K562 (cell line): ENCODE measurements at regions not wholly inside any gene's neighbourhood (a gene's known extent, or its start where the extent isn't known, plus 50 kb on each side); places are given as distances from the start of the nearest gene placed in this dataset.

Experiments used
- ATAC-seq: fragments of 200-7000 bp; cut with Tn5 transposase; 3 replicates; pipeline ENCODE4 v1.9.1; 2020; ENCODE audit warnings: moderate library complexity
- BruUV-seq: library from RNA; stranded (reverse); fragments of 400-500 nt; replicated peaks from 2 replicates; lab custom pipeline; 2021; lab: Mats Ljungman, UMichigan
- CTCF ChIA-PET: fragments of 300-600 bp; formaldehyde crosslinking; extraction: SDS; loops from one replicate; lab custom pipeline; 2021; ENCODE audit warnings: low intra/inter-chr PET ratio; lab: Yijun Ruan, JAX
- POLR2A ChIA-PET: fragments of 300-600, 350-650 bp; sonication (Branson Sonifier 250); formaldehyde crosslinking; extraction: SDS; loops from one replicate; lab custom pipeline; 2021; ENCODE audit warnings: antibody characterized with exemption, inconsistent platforms; lab: Yijun Ruan, JAX
- DNase-seq, 4 experiments: peaks; one replicate each; pipeline versions ENCODE4 v3.0.0 to v3.0.0-alpha.2; 2011 to 2018; ENCODE audit warnings: low spot score in 3 of 4, mixed read lengths in 3 of 4; ENCODE audit errors: extremely low read depth in 1 of 4
- FAIRE-seq: peaks from 2 replicates; lab custom pipeline; 2011; peaks lifted over from hg19 to GRCh38; lab: Jason Lieb, UNC
- H2AFZ ChIP-seq: 2 replicates; pipeline ENCODE4 v1.6.0; 2011; ENCODE audit warnings: low read depth, low read length, control low read depth, inconsistent platforms
- H3K27ac ChIP-seq: fragments of 200-600 bp; 3 replicates; pipeline ENCODE4 v1.8.0; 2011; ENCODE audit warnings: low read depth, mild to moderate bottlenecking, control low read depth, inconsistent platforms, low read length, moderate library complexity, mixed read lengths; ENCODE audit errors: extremely low read depth
- H3K27me3 ChIP-seq, 2 experiments: fragments of 300-600 bp in 1 of 2; 2 replicates in 1 of 2; 3 replicates in 1 of 2; pipeline versions ENCODE4 v1.6.0 to v1.8.0; 2011; ENCODE audit warnings: inconsistent platforms in 2 of 2, low read length in 2 of 2, mild to moderate bottlenecking in 1 of 2, mixed read lengths in 1 of 2, moderate library complexity in 1 of 2; ENCODE audit not compliant: control insufficient read depth in 2 of 2, insufficient read depth in 2 of 2
- H3K36me3 ChIP-seq: fragments of 300-600 bp; 3 replicates; pipeline ENCODE4 v1.8.0; 2011; ENCODE audit warnings: mild to moderate bottlenecking, low read length, inconsistent platforms; ENCODE audit not compliant: control insufficient read depth, insufficient read depth
- H3K4me1 ChIP-seq, 2 experiments: fragments of 200-600 bp in 1 of 2; replicated peaks in 1 of 2; 2 replicates in 1 of 2; 3 replicates in 1 of 2; pipeline versions ENCODE4 v1.5.1 to v1.8.0; 2011; ENCODE audit warnings: inconsistent platforms in 2 of 2, low read length in 2 of 2, mild to moderate bottlenecking in 1 of 2, mixed read lengths in 1 of 2, moderate library complexity in 1 of 2; ENCODE audit not compliant: control insufficient read depth in 2 of 2, insufficient read depth in 2 of 2
- H3K4me2 ChIP-seq: 2 replicates; pipeline ENCODE4 v1.6.1; 2011; ENCODE audit warnings: low read length, control low read depth, inconsistent platforms, mixed read lengths; ENCODE audit not compliant: insufficient read depth
- H3K4me3 ChIP-seq: fragments of 200-600 bp; sonication (generic), shearing (Covaris generic); 2 replicates; pipeline ENCODE4 v1.5.1; 2016; ENCODE audit warnings: control low read depth, inconsistent platforms
- H3K79me2 ChIP-seq: fragments of 200-600 bp; 3 replicates; pipeline ENCODE4 v1.8.0; 2011; ENCODE audit warnings: low read length, inconsistent platforms; ENCODE audit not compliant: control insufficient read depth, insufficient read depth
- H3K9ac ChIP-seq, 2 experiments: 2 replicates each; pipeline versions ENCODE4 v1.6.0 to v1.6.1; 2011; ENCODE audit warnings: low read depth in 2 of 2, low read length in 2 of 2, control low read depth in 1 of 2, inconsistent platforms in 1 of 2, mild to moderate bottlenecking in 1 of 2, mixed read lengths in 1 of 2; ENCODE audit not compliant: insufficient read depth in 1 of 2
- H3K9me1 ChIP-seq: one replicate; pipeline ENCODE4 v1.6.0; 2011; ENCODE audit warnings: inconsistent platforms, mild to moderate bottlenecking, low read length, moderate library complexity; ENCODE audit not compliant: control insufficient read depth, insufficient read depth
- H3K9me3 ChIP-seq: replicated peaks from 2 replicates; pipeline ENCODE4 v1.5.1; 2011; ENCODE audit warnings: low read depth, low read length, inconsistent platforms; ENCODE audit not compliant: control insufficient read depth, insufficient read depth
- H4K20me1 ChIP-seq: replicated peaks from 2 replicates; pipeline ENCODE4 v1.6.1; 2011; ENCODE audit warnings: low read length, inconsistent platforms, mixed read lengths; ENCODE audit not compliant: control insufficient read depth, insufficient read depth
- ELF4 ChIP-seq: fragments of 450-650 bp; formaldehyde crosslinking; IDR thresholded peaks from 2 replicates; pipeline ENCODE4 v1.4.0; 2022; ENCODE audit warnings: missing genetic modification characterization
- ETS2 ChIP-seq: IDR thresholded peaks from 2 replicates; pipeline ENCODE4 v1.6.1; 2016; ENCODE audit warnings: borderline replicate concordance, missing genetic modification characterization, mild to moderate bottlenecking, moderate library complexity, missing compliant biosample characterization; ENCODE audit not compliant: poor library complexity, severe bottlenecking
- ETV1 ChIP-seq: fragments of 450-650 bp; conservative IDR thresholded peaks from 2 replicates; pipeline ENCODE4 v1.6.1; 2016; ENCODE audit warnings: missing genetic modification characterization, control low read depth, low read depth, missing compliant biosample characterization
- EZH2 ChIP-seq: IDR thresholded peaks from 2 replicates; pipeline ENCODE4 v1.6.1; 2012; ENCODE audit warnings: low read depth, mild to moderate bottlenecking, inconsistent platforms, low read length, borderline replicate concordance
- HLTF ChIP-seq: fragments of 450-650 bp; IDR thresholded peaks from 2 replicates; pipeline ENCODE4 v1.6.1; 2016
- JUNB ChIP-seq: fragments of 450-650 bp; formaldehyde crosslinking; conservative IDR thresholded peaks from 2 replicates; pipeline ENCODE4 v1.4.0; 2020; ENCODE audit warnings: mild to moderate bottlenecking
- SIN3B ChIP-seq: fragments of 450-650 bp; IDR thresholded peaks from 2 replicates; pipeline ENCODE4 v1.6.1; 2017; ENCODE audit warnings: low read depth, mild to moderate bottlenecking, moderate library complexity
- SMARCB1 ChIP-seq: IDR thresholded peaks from 2 replicates; pipeline ENCODE4 v1.6.1; 2011; ENCODE audit warnings: improper control_type of control experiment, low read depth; ENCODE audit not compliant: insufficient read length
- SP2 ChIP-seq: IDR thresholded peaks from 2 replicates; pipeline ENCODE4 v1.6.1; 2011; ENCODE audit warnings: mild to moderate bottlenecking, low read depth, low read length, moderate library complexity; ENCODE audit not compliant: poor library complexity, severe bottlenecking; ENCODE audit errors: extremely low read depth
- TOE1 ChIP-seq, 2 experiments: fragments of 450-650 bp in 1 of 2; sonication (generic) in 1 of 2; formaldehyde crosslinking in 1 of 2; IDR thresholded peaks; 2 replicates each; pipeline versions ENCODE4 v1.7.1 to v1.8.0; 2016 to 2022; ENCODE audit warnings: borderline replicate concordance in 2 of 2, mild to moderate bottlenecking in 2 of 2, antibody characterized with exemption in 1 of 2, inconsistent platforms in 1 of 2, low read depth in 1 of 2, missing genetic modification reagents in 1 of 2, moderate library complexity in 1 of 2
- ZBED1 ChIP-seq: IDR thresholded peaks from 2 replicates; pipeline ENCODE4 v1.6.1; 2014
- ZFP36 ChIP-seq: fragments of 150-350 bp; IDR thresholded peaks from 2 replicates; pipeline ENCODE4 v1.6.1; 2018; ENCODE audit warnings: low read length, low read depth; ENCODE audit not compliant: partially characterized antibody
- ZHX1 ChIP-seq: fragments of 150-350 bp; conservative IDR thresholded peaks from 2 replicates; pipeline ENCODE4 v1.6.1; 2014; ENCODE audit warnings: low read length
- ZNF143 ChIP-seq: sonication (generic); formaldehyde crosslinking; IDR thresholded peaks from 2 replicates; pipeline ENCODE4 v1.9.0; 2022; ENCODE audit warnings: mild to moderate bottlenecking, missing genetic modification reagents
- ZNF311 ChIP-seq: fragments of 250-450 bp; sonication (Bioruptor Pico); IDR thresholded peaks from 2 replicates; pipeline ENCODE4 v1.4.0; 2020; ENCODE audit warnings: mild to moderate bottlenecking, moderate library complexity
- WGBS: fragments of 100-300 bp; shearing (Covaris generic); methylation state at CpG from one replicate; pipeline ENCODE4 v1.1.6; 2016; ENCODE audit warnings: low coverage, mixed read lengths; ENCODE audit not compliant: insufficient coverage; ENCODE audit errors: missing lambda C conversion rate; 5-methylcytosine and 5-hydroxymethylcytosine counted together
- in situ Hi-C: fragments of 300-500 bp; cut with MboI; formaldehyde crosslinking; loops from 4 replicates; pipeline ENCODE4 v1.15.0; 2018; ENCODE audit warnings: inconsistent platforms, mixed read lengths
- intact Hi-C: fragments of 100-400 bp; cut with micrococcal nuclease; formaldehyde crosslinking; loops from 2 replicates; pipeline ENCODE4 v1.14.2; 2022

DNA sequence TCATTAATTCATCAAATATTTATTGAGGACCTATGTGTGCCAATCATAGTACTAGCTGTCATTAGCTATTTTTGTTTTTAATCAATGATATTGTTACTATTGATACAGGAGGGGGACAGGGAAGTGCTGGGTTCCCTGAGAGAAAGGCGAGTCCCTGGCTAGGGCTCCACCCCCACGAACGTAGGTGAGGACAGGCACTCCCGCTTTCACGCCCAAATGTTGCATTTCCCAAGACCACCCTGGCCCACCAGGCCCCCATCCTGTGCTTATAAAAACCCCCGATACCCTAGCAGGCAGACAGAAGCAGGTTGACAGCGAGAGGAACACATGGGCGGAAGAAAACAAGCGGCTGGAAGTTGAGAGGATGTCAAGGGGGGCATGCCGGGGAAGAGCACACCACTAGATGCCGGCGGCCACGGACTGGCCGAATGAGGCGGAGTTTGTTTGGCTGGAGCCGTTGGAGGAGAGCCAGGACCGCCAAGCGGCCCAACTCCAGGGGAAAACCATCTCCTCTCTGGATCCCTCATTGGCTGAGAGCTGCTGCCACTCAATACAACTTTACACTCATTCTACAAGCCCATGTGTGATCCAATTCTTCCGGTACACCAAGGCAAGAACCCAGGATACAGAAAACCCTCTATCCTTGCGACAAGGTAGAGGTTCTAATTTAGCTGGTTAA lies 798.7 kb upstream of the SEMA6D start:
- POLR2A ChIA-PET = no interaction called here
- CTCF ChIA-PET = no interaction called here
- FAIRE-seq = no peak

GRCh38 chr15:46921891-46922290 lies 795.4 kb upstream of the SEMA6D start:
- Histone ChIP-seq H3K27me3 (no peaks in the 10 kb centered on the region), H3K4me3 (no peak overlapping the region), H3K27ac (no peak overlapping the region), H3K9me3 (no peaks in the 10 kb centered on the region), H3K36me3 (no peaks in the 10 kb centered on the region), H4K20me1 (no peaks in the 10 kb centered on the region), H3K4me1 (no peaks in the 10 kb centered on the region), H3K4me2 (no peak overlapping the region), H3K79me2 (no peaks in the 10 kb centered on the region), H3K9ac (no peak overlapping the region), H2AFZ (no peak overlapping the region), H3K9me1 (no peaks in the 10 kb centered on the region)
- FAIRE-seq = no peak
- ATAC-seq = no peak
- CTCF ChIA-PET = no interaction called here
- intact Hi-C loops = no loop called here
- DNase-seq = no peak
- BruUV-seq = no TSS peak
- POLR2A ChIA-PET = no interaction called here
- WGBS = 0% methylated on average over 3 of the region's 3 CpGs
- in situ Hi-C loops = no loop called here
- TF ChIP-seq SIN3B = no peak
- no peak for TF ChIP-seq ELF4 (CRISPR knock-in tag)
- TF ChIP-seq ZNF311 = no peak
- no peak for TF ChIP-seq ZBED1
- no peak for TF ChIP-seq ETS2 (tag)
- no peak for TF ChIP-seq ZFP36
- no peak for TF ChIP-seq ZHX1
- no peak for TF ChIP-seq EZH2
- no peak for TF ChIP-seq HLTF
- no peak for TF ChIP-seq JUNB (CRISPR knock-in tag)
- TF ChIP-seq TOE1 (IDR thresholded peaks at IDR 0.05; ENCODE audit: borderline replicate concordance) = no peak
- TF ChIP-seq TOE1 (CRISPR knock-in tag; IDR thresholded peaks at IDR 0.05; ENCODE audit: borderline replicate concordance, low read depth) = no peak
- no peak for TF ChIP-seq ETV1 (tag)

More for the DNA sequence above, 798.7 kb upstream of the SEMA6D start:
- Histone ChIP-seq H3K27me3 (no peaks in the 10 kb centered on the region), H3K9me1 (no peaks in the 10 kb centered on the region), H3K9me3 (no peaks in the 10 kb centered on the region), H3K36me3 (no peaks in the 10 kb centered on the region), H4K20me1 (no peaks in the 10 kb centered on the region), H3K4me3 (no peak overlapping the region), H3K4me1 (no peaks in the 10 kb centered on the region), H3K9ac (no peak overlapping the region), H2AFZ (no peak overlapping the region), H3K27ac (no peak overlapping the region), H3K79me2 (no peaks in the 10 kb centered on the region), H3K4me2 (no peak overlapping the region)
- no peak for TF ChIP-seq SP2
- no peak for TF ChIP-seq ZNF143
- TF ChIP-seq SMARCB1 = no peak
- in situ Hi-C loops (no loop called here), intact Hi-C loops (no loop called here)
- no TSS peak for BruUV-seq
- no peak for DNase-seq
- 1% methylated on average over 18 of the region's 20 CpGs for WGBS
- no peak for ATAC-seq
